Chondrocyte (in vitro differentiated cells): ENCODE measurements at regions not wholly inside any gene's neighbourhood (a gene's known extent, or its start where the extent isn't known, plus 50 kb on each side); places are given as distances from the start of the nearest gene placed in this dataset.

Source experiments
- DNase-seq: peaks from one replicate; pipeline ENCODE4 v3.0.0; 2021; ENCODE audit warnings: mixed read lengths, low spot score
- H3K27ac Mint-ChIP-seq: one replicate; pipeline ENCODE4 v1.8.0; 2021; ENCODE audit warnings: mild to moderate bottlenecking, moderate library complexity, mixed read lengths; ENCODE audit not compliant: unreplicated experiment
- H3K27me3 Mint-ChIP-seq: 2 replicates; pipeline ENCODE4 v1.8.0; 2021; ENCODE audit warnings: low read depth, mixed read lengths
- H3K36me3 Mint-ChIP-seq: 2 replicates; pipeline ENCODE4 v1.8.0; 2021; ENCODE audit warnings: low read depth, mixed read lengths
- H3K4me1 Mint-ChIP-seq: 2 replicates; pipeline ENCODE4 v1.8.0; 2021; ENCODE audit warnings: low read depth, mild to moderate bottlenecking, mixed read lengths
- H3K4me3 Mint-ChIP-seq: one replicate; pipeline ENCODE4 v1.8.0; 2021; ENCODE audit warnings: mild to moderate bottlenecking, moderate library complexity, mixed read lengths; ENCODE audit not compliant: unreplicated experiment
- H3K9me3 Mint-ChIP-seq: 2 replicates; pipeline ENCODE4 v1.8.0; 2021; ENCODE audit warnings: low read depth, mixed read lengths
- TF ChIP-seq, protein P1 (sequence below): fragments of 200-600 bp; sonication (generic); IDR thresholded peaks from 2 replicates; pipeline ENCODE4 v1.5.0; 2021; ENCODE audit warnings: antibody characterized with exemption, mild to moderate bottlenecking, moderate library complexity

GRCh38 chr4:127149086-127149485, 483.7 kb upstream of the INTU start:
- peaks cover 4% of the 10 kb centered on the region for H3K36me3 Mint-ChIP-seq
- TF ChIP-seq, protein P1, sequence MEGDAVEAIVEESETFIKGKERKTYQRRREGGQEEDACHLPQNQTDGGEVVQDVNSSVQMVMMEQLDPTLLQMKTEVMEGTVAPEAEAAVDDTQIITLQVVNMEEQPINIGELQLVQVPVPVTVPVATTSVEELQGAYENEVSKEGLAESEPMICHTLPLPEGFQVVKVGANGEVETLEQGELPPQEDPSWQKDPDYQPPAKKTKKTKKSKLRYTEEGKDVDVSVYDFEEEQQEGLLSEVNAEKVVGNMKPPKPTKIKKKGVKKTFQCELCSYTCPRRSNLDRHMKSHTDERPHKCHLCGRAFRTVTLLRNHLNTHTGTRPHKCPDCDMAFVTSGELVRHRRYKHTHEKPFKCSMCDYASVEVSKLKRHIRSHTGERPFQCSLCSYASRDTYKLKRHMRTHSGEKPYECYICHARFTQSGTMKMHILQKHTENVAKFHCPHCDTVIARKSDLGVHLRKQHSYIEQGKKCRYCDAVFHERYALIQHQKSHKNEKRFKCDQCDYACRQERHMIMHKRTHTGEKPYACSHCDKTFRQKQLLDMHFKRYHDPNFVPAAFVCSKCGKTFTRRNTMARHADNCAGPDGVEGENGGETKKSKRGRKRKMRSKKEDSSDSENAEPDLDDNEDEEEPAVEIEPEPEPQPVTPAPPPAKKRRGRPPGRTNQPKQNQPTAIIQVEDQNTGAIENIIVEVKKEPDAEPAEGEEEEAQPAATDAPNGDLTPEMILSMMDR = no peak
- H3K9me3 Mint-ChIP-seq = peaks cover 9% of the 10 kb centered on the region
- peaks cover 4% of the 10 kb centered on the region for H3K4me1 Mint-ChIP-seq
- H3K27me3 Mint-ChIP-seq = no peaks in the 10 kb centered on the region
- no peak for DNase-seq
- H3K27ac Mint-ChIP-seq = no peak overlapping the region
- H3K4me3 Mint-ChIP-seq = no peak overlapping the region

GRCh38 chr4:127151941-127152340, 480.8 kb upstream of the INTU start:
- Mint-ChIP-seq H3K36me3 (peaks cover 4% of the 10 kb centered on the region), H3K27ac (no peak overlapping the region), H3K4me3 (no peak overlapping the region), H3K27me3 (no peaks in the 10 kb centered on the region), H3K9me3 (peaks cover 9% of the 10 kb centered on the region), H3K4me1 (peaks cover 15% of the 10 kb centered on the region)
- TF ChIP-seq, protein P1 = no peak
- no peak for DNase-seq

DNA sequence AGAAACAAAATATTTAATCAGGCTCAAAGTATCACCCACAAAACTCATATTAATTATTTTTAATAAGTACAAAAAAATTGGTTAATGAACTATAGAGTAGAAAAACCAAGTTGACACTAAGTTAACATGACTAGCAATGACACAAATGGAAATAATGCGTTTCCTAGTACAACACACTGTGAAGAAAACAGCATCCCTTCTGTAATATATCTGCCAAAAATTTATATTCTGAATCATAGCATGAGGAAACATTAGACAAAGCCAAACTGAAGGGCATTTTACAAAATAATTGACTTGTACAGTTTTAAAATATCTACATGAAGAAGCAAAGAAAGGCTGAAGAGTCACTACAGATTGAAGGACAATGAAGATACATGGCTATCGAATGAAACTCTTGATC, 477.6 kb upstream of the INTU start:
- TF ChIP-seq, protein P1 = no peak
- peaks cover 9% of the 10 kb centered on the region for H3K9me3 Mint-ChIP-seq
- H3K27me3 Mint-ChIP-seq = no peaks in the 10 kb centered on the region
- peaks cover 5% of the 10 kb centered on the region for H3K36me3 Mint-ChIP-seq
- DNase-seq = no peak
- H3K4me1 Mint-ChIP-seq = peaks cover 15% of the 10 kb centered on the region
- H3K4me3 Mint-ChIP-seq = no peak overlapping the region
- no peak overlapping the region for H3K27ac Mint-ChIP-seq

GRCh38 chr4:127155555-127155954, 477.2 kb upstream of the INTU start:
- Mint-ChIP-seq H3K9me3 (peaks cover 9% of the 10 kb centered on the region), H3K27ac (no peak overlapping the region), H3K4me3 (no peak overlapping the region), H3K27me3 (no peaks in the 10 kb centered on the region), H3K36me3 (peaks cover 5% of the 10 kb centered on the region), H3K4me1 (peaks cover 15% of the 10 kb centered on the region)
- TF ChIP-seq, protein P1 = no peak
- DNase-seq = no peak

DNA sequence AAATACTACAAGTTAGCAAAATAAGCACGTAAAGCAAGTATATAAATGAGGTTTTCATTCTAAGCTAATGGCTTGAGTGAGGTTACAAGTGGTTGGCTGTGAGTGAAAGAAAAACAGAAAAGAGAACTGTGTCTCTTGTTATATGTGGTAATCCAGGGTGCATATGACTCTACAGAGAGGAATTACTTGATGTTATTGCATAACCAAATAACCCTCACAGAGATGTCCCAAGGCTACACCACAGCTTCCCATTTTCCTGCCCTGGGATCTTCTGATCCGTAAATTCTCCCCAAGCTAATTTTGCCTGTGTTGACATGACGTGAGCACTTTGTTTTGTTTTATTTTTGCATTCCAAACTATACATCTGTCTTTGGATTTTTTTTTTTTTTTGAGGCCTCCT, 470.0 kb upstream of the INTU start:
- DNase-seq = no peak
- TF ChIP-seq, protein P1 = no peak
- no peak overlapping the region for H3K4me3 Mint-ChIP-seq

More for the DNA sequence above, 470.0 kb upstream of the INTU start:
- H3K36me3 Mint-ChIP-seq = peaks cover 3% of the 10 kb centered on the region
- H3K9me3 Mint-ChIP-seq = peaks cover 8% of the 10 kb centered on the region
- H3K4me1 Mint-ChIP-seq = peaks cover 15% of the 10 kb centered on the region
- H3K27me3 Mint-ChIP-seq = no peaks in the 10 kb centered on the region
- H3K27ac Mint-ChIP-seq = peak overlapping the region; percentile 68
